GM12878 (cell line): ENCODE measurements at regions not wholly inside any gene's neighbourhood (a gene's known extent, or its start where the extent isn't known, plus 50 kb on each side); places are given as distances from the start of the nearest gene placed in this dataset.

Source experiments
- BRCA1 ChIP-seq: IDR thresholded peaks from 2 replicates; pipeline ENCODE4 v1.6.1; 2011; ENCODE audit warnings: low read depth, low read length, improper control_type of control experiment
- CBX5 ChIP-seq: sonication (generic); IDR thresholded peaks from 2 replicates; pipeline ENCODE4 v1.6.1; 2016; ENCODE audit warnings: low read depth, moderate library complexity, mild to moderate bottlenecking, inconsistent platforms
- CHD1 ChIP-seq: IDR thresholded peaks from 2 replicates; pipeline ENCODE4 v1.6.1; 2012; ENCODE audit warnings: low read depth, low read length, improper control_type of control experiment
- IKZF1 ChIP-seq: fragments of 450-650 bp; conservative IDR thresholded peaks from 2 replicates; pipeline ENCODE4 v1.6.1; 2017; ENCODE audit warnings: antibody characterized with exemption, mild to moderate bottlenecking
- MTA2 ChIP-seq: fragments of 450-650 bp; IDR thresholded peaks from 2 replicates; pipeline ENCODE4 v1.6.1; 2016; ENCODE audit warnings: low read depth, mild to moderate bottlenecking, moderate library complexity
- RFX5 ChIP-seq: IDR thresholded peaks from 2 replicates; pipeline ENCODE4 v1.6.1; 2011; ENCODE audit warnings: low read depth, low read length, improper control_type of control experiment
- SKIL ChIP-seq: fragments of 450-650 bp; IDR thresholded peaks from 2 replicates; pipeline ENCODE4 v1.6.1; 2017; ENCODE audit warnings: mild to moderate bottlenecking, low read depth, inconsistent platforms; ENCODE audit not compliant: poor library complexity, severe bottlenecking
- TCF7 ChIP-seq: IDR thresholded peaks from 2 replicates; pipeline ENCODE4 v1.6.1; 2014; ENCODE audit warnings: antibody characterized with exemption, borderline replicate concordance
- TF ChIP-seq, protein P1 (sequence below): IDR thresholded peaks from 2 replicates; pipeline ENCODE4 v1.6.1; 2012; ENCODE audit warnings: low read depth, low read length, improper control_type of control experiment
- TF ChIP-seq, protein P2 (sequence below): IDR thresholded peaks from 2 replicates; pipeline ENCODE4 v1.6.1; 2012; ENCODE audit warnings: improper control_type of control experiment, low read depth, low read length; ENCODE audit not compliant: insufficient replicate concordance

DNA sequence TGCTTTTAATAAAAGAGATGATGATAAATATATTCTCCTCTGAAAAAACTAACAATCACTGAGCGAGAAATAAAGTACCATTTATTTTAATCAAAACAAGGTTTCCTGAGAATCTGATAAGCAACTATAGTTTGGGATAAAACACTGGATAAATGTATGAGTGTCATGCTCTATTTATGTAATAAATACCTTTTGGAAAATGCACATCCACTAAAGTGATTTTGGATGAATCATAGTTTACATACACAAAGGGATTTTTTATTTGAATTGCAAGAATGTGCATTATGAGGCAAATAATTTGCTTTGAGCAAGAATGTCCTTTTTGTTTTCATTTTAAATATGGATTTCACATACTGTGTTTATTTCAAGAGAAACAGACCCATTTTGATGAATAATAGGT is 1483.5 kb downstream of the MRPL39 start (continued):
- TF ChIP-seq SKIL (no peak), TCF7 (no peak), BRCA1 (no peak), RFX5 (no peak), CBX5 (no peak), MTA2 (no peak), IKZF1 (no peak), CHD1 (no peak)
- TF ChIP-seq, protein P1, sequence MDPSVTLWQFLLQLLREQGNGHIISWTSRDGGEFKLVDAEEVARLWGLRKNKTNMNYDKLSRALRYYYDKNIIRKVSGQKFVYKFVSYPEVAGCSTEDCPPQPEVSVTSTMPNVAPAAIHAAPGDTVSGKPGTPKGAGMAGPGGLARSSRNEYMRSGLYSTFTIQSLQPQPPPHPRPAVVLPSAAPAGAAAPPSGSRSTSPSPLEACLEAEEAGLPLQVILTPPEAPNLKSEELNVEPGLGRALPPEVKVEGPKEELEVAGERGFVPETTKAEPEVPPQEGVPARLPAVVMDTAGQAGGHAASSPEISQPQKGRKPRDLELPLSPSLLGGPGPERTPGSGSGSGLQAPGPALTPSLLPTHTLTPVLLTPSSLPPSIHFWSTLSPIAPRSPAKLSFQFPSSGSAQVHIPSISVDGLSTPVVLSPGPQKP: no peak
- TF ChIP-seq, protein P2, sequence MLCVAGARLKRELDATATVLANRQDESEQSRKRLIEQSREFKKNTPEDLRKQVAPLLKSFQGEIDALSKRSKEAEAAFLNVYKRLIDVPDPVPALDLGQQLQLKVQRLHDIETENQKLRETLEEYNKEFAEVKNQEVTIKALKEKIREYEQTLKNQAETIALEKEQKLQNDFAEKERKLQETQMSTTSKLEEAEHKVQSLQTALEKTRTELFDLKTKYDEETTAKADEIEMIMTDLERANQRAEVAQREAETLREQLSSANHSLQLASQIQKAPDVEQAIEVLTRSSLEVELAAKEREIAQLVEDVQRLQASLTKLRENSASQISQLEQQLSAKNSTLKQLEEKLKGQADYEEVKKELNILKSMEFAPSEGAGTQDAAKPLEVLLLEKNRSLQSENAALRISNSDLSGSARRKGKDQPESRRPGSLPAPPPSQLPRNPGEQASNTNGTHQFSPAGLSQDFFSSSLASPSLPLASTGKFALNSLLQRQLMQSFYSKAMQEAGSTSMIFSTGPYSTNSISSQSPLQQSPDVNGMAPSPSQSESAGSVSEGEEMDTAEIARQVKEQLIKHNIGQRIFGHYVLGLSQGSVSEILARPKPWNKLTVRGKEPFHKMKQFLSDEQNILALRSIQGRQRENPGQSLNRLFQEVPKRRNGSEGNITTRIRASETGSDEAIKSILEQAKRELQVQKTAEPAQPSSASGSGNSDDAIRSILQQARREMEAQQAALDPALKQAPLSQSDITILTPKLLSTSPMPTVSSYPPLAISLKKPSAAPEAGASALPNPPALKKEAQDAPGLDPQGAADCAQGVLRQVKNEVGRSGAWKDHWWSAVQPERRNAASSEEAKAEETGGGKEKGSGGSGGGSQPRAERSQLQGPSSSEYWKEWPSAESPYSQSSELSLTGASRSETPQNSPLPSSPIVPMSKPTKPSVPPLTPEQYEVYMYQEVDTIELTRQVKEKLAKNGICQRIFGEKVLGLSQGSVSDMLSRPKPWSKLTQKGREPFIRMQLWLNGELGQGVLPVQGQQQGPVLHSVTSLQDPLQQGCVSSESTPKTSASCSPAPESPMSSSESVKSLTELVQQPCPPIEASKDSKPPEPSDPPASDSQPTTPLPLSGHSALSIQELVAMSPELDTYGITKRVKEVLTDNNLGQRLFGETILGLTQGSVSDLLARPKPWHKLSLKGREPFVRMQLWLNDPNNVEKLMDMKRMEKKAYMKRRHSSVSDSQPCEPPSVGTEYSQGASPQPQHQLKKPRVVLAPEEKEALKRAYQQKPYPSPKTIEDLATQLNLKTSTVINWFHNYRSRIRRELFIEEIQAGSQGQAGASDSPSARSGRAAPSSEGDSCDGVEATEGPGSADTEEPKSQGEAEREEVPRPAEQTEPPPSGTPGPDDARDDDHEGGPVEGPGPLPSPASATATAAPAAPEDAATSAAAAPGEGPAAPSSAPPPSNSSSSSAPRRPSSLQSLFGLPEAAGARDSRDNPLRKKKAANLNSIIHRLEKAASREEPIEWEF: no peak
